ENCODE measurements at regions not wholly inside any gene's neighbourhood (a gene's known extent, or its start where the extent isn't known, plus 50 kb on each side); places are given as distances from the start of the nearest gene placed in this dataset.

- TF ChIP-seq EP300 (IDR thresholded peaks at IDR 0.05) (no peak), CTCF (IDR thresholded peaks at IDR 0.05) (no peak)
Observed at GRCh38 chr17:71727292-71727691, 393.5 kb upstream of the SOX9 start.

Measured in ovary (tissue), 3 donors.